ENCODE measurements at regions not wholly inside any gene's neighbourhood (a gene's known extent, or its start where the extent isn't known, plus 50 kb on each side); places are given as distances from the start of the nearest gene placed in this dataset.
"Not testable (repeated sequence)": the region's sequence is repeated elsewhere in the genome, so short reads cannot be mapped to it uniquely, and the experiment has no call there.

GRCh38 chr15:81939604-81940440, 106.0 kb downstream of the MEX3B start:
- no peak for DNase-seq (ENCODE audit: low read depth in 4 of 4, low spot score in 3 of 4)

GRCh38 chr15:81937189-81937588, 108.6 kb downstream of the MEX3B start:
- no peak for DNase-seq (ENCODE audit: low read depth in 4 of 4, low spot score in 3 of 4)

- DNase-seq (ENCODE audit: low read depth in 4 of 4, low spot score in 3 of 4) = no peak
Measured at GRCh38 chr15:81930582-81931369, 115.0 kb downstream of the MEX3B start.

GRCh38 chr15:81929557-81929956, 116.3 kb downstream of the MEX3B start:
- DNase-seq (ENCODE audit: low read depth in 4 of 4, low spot score in 3 of 4) = no peak

- DNase-seq (ENCODE audit: low read depth in 4 of 4, low spot score in 3 of 4) = no peak
Measured at GRCh38 chr15:81926981-81927380, 118.8 kb downstream of the MEX3B start.

GRCh38 chr15:81924729-81925128, 121.1 kb downstream of the MEX3B start:
- DNase-seq (ENCODE audit: low read depth in 4 of 4, low spot score in 3 of 4) = no peak

GRCh38 chr15:81923561-81924350, 122.1 kb downstream of the MEX3B start:
- no peak for DNase-seq (ENCODE audit: low read depth in 4 of 4, low spot score in 3 of 4)

GRCh38 chr15:81922143-81922542, 123.7 kb downstream of the MEX3B start:
- no peak for DNase-seq (ENCODE audit: low read depth in 4 of 4, low spot score in 3 of 4)

GRCh38 chr15:81921163-81921562, 124.7 kb downstream of the MEX3B start:
- no peak for DNase-seq (ENCODE audit: low read depth in 4 of 4, low spot score in 3 of 4)

GRCh38 chr15:81918767-81919166, 127.1 kb downstream of the MEX3B start:
- not testable (repeated sequence) for DNase-seq (ENCODE audit: low read depth in 4 of 4, low spot score in 3 of 4)

- DNase-seq (ENCODE audit: low read depth in 4 of 4, low spot score in 3 of 4) = no peak
Measured at GRCh38 chr15:81916451-81916850, 129.4 kb downstream of the MEX3B start.

GRCh38 chr15:81915990-81916389, 129.8 kb downstream of the MEX3B start:
- no peak for DNase-seq (ENCODE audit: low read depth in 4 of 4, low spot score in 3 of 4)

- no peak for DNase-seq (ENCODE audit: low read depth in 4 of 4, low spot score in 3 of 4)
Measured at GRCh38 chr15:81914734-81915256, 131.0 kb downstream of the MEX3B start.

- no peak for DNase-seq (ENCODE audit: low read depth in 4 of 4, low spot score in 3 of 4)
Measured at GRCh38 chr15:81914333-81914732, 131.5 kb downstream of the MEX3B start.

- DNase-seq (ENCODE audit: low read depth in 4 of 4, low spot score in 3 of 4) = no peak
Measured at GRCh38 chr15:81911022-81911971, 134.5 kb downstream of the MEX3B start.

- no peak for DNase-seq (ENCODE audit: low read depth in 4 of 4, low spot score in 3 of 4)
Measured at GRCh38 chr15:81910355-81911021, 135.3 kb downstream of the MEX3B start.

- no peak for DNase-seq (ENCODE audit: low read depth in 4 of 4, low spot score in 3 of 4)
Measured at GRCh38 chr15:81909011-81909358, 136.8 kb downstream of the MEX3B start.

- no peak for DNase-seq (ENCODE audit: low read depth in 4 of 4, low spot score in 3 of 4)
Measured at GRCh38 chr15:81908111-81908510, 137.7 kb downstream of the MEX3B start.

- DNase-seq (ENCODE audit: low read depth in 4 of 4, low spot score in 3 of 4) = no peak
Measured at GRCh38 chr15:81907521-81907920, 138.3 kb downstream of the MEX3B start.
